ENCODE measurements at regions not wholly inside any gene's neighbourhood (a gene's known extent, or its start where the extent isn't known, plus 50 kb on each side); places are given as distances from the start of the nearest gene placed in this dataset.

- no peaks in the 10 kb centered on the region for H4K20me1 ChIP-seq (ENCODE audit: insufficient read depth)
- no peak overlapping the region for H3K4me3 ChIP-seq (IDR thresholded peaks at IDR 0.05; ENCODE audit: insufficient read depth, low read depth, low read length)
- no peak overlapping the region for H2AFZ ChIP-seq (ENCODE audit: low read depth)
- no peaks in the 10 kb centered on the region for H3K4me1 ChIP-seq (ENCODE audit: low read depth, poor library complexity, severe bottlenecking)
- no peaks in the 10 kb centered on the region for H3K79me2 ChIP-seq (ENCODE audit: insufficient read depth, low read depth)
- no peak overlapping the region for H3K4me2 ChIP-seq
- H3K27me3 ChIP-seq (ENCODE audit: insufficient read depth, low read depth), result no peaks in the 10 kb centered on the region
- H3K9ac ChIP-seq, result no peak overlapping the region
- no peaks in the 10 kb centered on the region for H3K36me3 ChIP-seq (ENCODE audit: insufficient read depth)
- no peak for TF ChIP-seq CTCF (conservative IDR thresholded peaks at IDR 0.05; ENCODE audit: low read depth, low read length)
- no peak overlapping the region for H3K27ac ChIP-seq
Observed at GRCh38 chr6:169075211-169075914, 178.3 kb downstream of the THBS2 start.

DNA sequence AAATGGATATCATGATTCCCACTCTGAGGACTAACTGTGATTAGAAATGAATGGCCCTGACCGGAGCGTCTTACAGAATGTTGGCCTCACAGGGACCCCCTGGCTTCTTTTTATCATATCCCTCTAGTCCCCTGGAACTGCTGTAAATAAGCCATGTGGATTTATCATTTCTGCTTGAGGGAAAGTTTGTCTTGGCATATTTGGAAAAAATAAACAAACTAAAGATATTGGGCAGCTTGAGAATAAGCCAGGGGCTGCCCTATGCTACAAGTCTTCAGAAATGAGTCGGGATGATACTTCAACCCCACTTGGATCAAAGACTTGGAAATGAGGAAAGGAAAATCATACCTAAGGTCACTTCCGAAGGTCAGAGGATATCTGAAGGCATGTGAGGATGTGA, 179.1 kb downstream of the THBS2 start:
- Histone ChIP-seq H3K27me3 (ENCODE audit: insufficient read depth, low read depth) (no peaks in the 10 kb centered on the region), H4K20me1 (ENCODE audit: insufficient read depth) (no peaks in the 10 kb centered on the region), H3K9ac (no peak overlapping the region), H3K4me3 (IDR thresholded peaks at IDR 0.05; ENCODE audit: insufficient read depth, low read depth, low read length) (no peak overlapping the region), H3K4me2 (no peak overlapping the region), H3K4me1 (ENCODE audit: low read depth, poor library complexity, severe bottlenecking) (no peaks in the 10 kb centered on the region), H3K27ac (no peak overlapping the region), H3K79me2 (ENCODE audit: insufficient read depth, low read depth) (no peaks in the 10 kb centered on the region), H2AFZ (ENCODE audit: low read depth) (no peak overlapping the region), H3K36me3 (ENCODE audit: insufficient read depth) (no peaks in the 10 kb centered on the region)
- TF ChIP-seq CTCF (conservative IDR thresholded peaks at IDR 0.05; ENCODE audit: low read depth, low read length), result no peak

DNA sequence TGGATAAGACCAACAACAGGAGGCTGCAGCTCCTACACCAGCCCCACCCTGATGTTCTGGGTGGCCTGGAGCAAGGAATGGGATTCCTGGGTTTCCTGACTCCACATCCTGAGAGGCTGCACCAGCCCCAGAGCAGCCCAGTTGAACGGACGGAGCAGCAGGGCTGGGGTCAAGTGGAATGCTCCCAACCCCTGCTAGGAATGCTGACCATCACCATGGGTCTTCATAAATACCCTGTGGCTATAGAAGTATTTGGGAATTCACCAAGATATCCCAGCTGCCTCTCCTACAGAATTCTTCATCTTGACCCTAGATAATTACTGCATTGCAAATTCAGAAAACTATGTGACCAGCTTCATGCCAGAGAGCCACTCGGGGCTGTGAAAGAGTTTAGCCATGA, 180.3 kb downstream of the THBS2 start:
- Histone ChIP-seq H3K79me2 (ENCODE audit: insufficient read depth, low read depth) (no peaks in the 10 kb centered on the region), H3K4me3 (IDR thresholded peaks at IDR 0.05; ENCODE audit: insufficient read depth, low read depth, low read length) (no peak overlapping the region), H3K27me3 (ENCODE audit: insufficient read depth, low read depth) (no peaks in the 10 kb centered on the region), H3K4me1 (ENCODE audit: low read depth, poor library complexity, severe bottlenecking) (no peaks in the 10 kb centered on the region), H3K36me3 (ENCODE audit: insufficient read depth) (no peaks in the 10 kb centered on the region), H2AFZ (ENCODE audit: low read depth) (no peak overlapping the region), H4K20me1 (ENCODE audit: insufficient read depth) (no peaks in the 10 kb centered on the region), H3K9ac (no peak overlapping the region), H3K27ac (no peak overlapping the region), H3K4me2 (no peak overlapping the region)
- no peak for TF ChIP-seq CTCF (conservative IDR thresholded peaks at IDR 0.05; ENCODE audit: low read depth, low read length)

- no peaks in the 10 kb centered on the region for H3K79me2 ChIP-seq (ENCODE audit: insufficient read depth, low read depth)
- no peak overlapping the region for H3K4me3 ChIP-seq (IDR thresholded peaks at IDR 0.05; ENCODE audit: insufficient read depth, low read depth, low read length)
- H3K36me3 ChIP-seq (ENCODE audit: insufficient read depth), result no peaks in the 10 kb centered on the region
- no peak overlapping the region for H3K9ac ChIP-seq
- no peak overlapping the region for H2AFZ ChIP-seq (ENCODE audit: low read depth)
- no peak overlapping the region for H3K4me2 ChIP-seq
- no peaks in the 10 kb centered on the region for H3K4me1 ChIP-seq (ENCODE audit: low read depth, poor library complexity, severe bottlenecking)
- no peak for TF ChIP-seq CTCF (conservative IDR thresholded peaks at IDR 0.05; ENCODE audit: low read depth, low read length)
- no peak overlapping the region for H3K27ac ChIP-seq
- no peaks in the 10 kb centered on the region for H4K20me1 ChIP-seq (ENCODE audit: insufficient read depth)
- no peaks in the 10 kb centered on the region for H3K27me3 ChIP-seq (ENCODE audit: insufficient read depth, low read depth)
Observed at GRCh38 chr6:169072127-169073042, 181.3 kb downstream of the THBS2 start.
